ENCODE measurements at regions not wholly inside any gene's neighbourhood (a gene's known extent, or its start where the extent isn't known, plus 50 kb on each side); places are given as distances from the start of the nearest gene placed in this dataset.

GRCh38 chr2:107597507-107597906, 229.2 kb upstream of the RGPD4 start:
- no peak overlapping the region for H2AFZ ChIP-seq
- POLR2A ChIA-PET (ENCODE audit: unreplicated experiment), result no interaction called here
- H3F3A ChIP-seq (ENCODE audit: insufficient read depth, low read depth), result no peaks in the 10 kb centered on the region
- CTCF ChIA-PET, result no interaction called here
- no peak overlapping the region for H3K27ac ChIP-seq
- no peaks in the 10 kb centered on the region for H3K4me1 ChIP-seq (replicated peaks; ENCODE audit: insufficient read depth)
- H3K4me3 ChIP-seq, result no peak overlapping the region
- peaks cover 35% of the 10 kb centered on the region for H3K27me3 ChIP-seq (ENCODE audit: insufficient read depth, low read depth)
- H3K36me3 ChIP-seq (ENCODE audit: low read depth), result no peaks in the 10 kb centered on the region
- DNase-seq, result no peak
- H3K9me3 ChIP-seq (ENCODE audit: insufficient read depth, low read depth), result no peaks in the 10 kb centered on the region
- H4K20me1 ChIP-seq (ENCODE audit: insufficient read depth), result no peaks in the 10 kb centered on the region
- H3K9me2 ChIP-seq (ENCODE audit: insufficient read depth), result no peaks in the 10 kb centered on the region
- intact Hi-C loops (cut with micrococcal nuclease; ENCODE audit: unreplicated experiment), result no loop called here
- H3K4me2 ChIP-seq, result no peak overlapping the region
- BruUV-seq (replicated peaks), result no TSS peak
- no peak for TF ChIP-seq EZH2 (IDR thresholded peaks at IDR 0.05; ENCODE audit: low read depth)
- TF ChIP-seq, protein P1, sequence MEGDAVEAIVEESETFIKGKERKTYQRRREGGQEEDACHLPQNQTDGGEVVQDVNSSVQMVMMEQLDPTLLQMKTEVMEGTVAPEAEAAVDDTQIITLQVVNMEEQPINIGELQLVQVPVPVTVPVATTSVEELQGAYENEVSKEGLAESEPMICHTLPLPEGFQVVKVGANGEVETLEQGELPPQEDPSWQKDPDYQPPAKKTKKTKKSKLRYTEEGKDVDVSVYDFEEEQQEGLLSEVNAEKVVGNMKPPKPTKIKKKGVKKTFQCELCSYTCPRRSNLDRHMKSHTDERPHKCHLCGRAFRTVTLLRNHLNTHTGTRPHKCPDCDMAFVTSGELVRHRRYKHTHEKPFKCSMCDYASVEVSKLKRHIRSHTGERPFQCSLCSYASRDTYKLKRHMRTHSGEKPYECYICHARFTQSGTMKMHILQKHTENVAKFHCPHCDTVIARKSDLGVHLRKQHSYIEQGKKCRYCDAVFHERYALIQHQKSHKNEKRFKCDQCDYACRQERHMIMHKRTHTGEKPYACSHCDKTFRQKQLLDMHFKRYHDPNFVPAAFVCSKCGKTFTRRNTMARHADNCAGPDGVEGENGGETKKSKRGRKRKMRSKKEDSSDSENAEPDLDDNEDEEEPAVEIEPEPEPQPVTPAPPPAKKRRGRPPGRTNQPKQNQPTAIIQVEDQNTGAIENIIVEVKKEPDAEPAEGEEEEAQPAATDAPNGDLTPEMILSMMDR (conservative IDR thresholded peaks at IDR 0.05), result no peak
- no peaks in the 10 kb centered on the region for H3K79me2 ChIP-seq (ENCODE audit: low read depth)

DNA sequence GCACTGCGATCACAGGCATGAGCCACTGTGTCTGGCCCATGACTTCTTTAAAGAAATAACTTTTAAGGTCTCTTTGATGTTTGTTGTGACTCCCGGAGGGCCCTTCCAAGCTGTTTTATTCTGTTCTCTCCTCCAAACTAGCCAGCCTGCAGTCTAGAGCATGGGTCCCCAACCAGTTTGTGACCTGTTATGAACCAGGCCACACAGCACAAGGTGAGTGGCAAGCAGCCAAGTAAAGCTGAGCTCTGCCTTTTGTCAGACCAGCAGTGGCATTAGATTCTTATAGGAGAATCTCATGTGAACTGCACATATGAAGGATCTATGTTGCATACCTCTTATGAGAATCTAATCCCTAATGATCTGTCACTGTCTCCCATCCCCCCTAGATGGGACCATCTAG, 223.9 kb upstream of the RGPD4 start:
- Histone ChIP-seq H3K4me1 (replicated peaks; ENCODE audit: insufficient read depth) (no peaks in the 10 kb centered on the region), H3K79me2 (ENCODE audit: low read depth) (no peaks in the 10 kb centered on the region), H3K9me3 (ENCODE audit: insufficient read depth, low read depth) (no peaks in the 10 kb centered on the region), H4K20me1 (ENCODE audit: insufficient read depth) (no peaks in the 10 kb centered on the region), H3K4me3 (no peak overlapping the region), H3K9me2 (ENCODE audit: insufficient read depth) (no peaks in the 10 kb centered on the region), H3K4me2 (no peak overlapping the region), H3K36me3 (ENCODE audit: low read depth) (no peaks in the 10 kb centered on the region), H2AFZ (no peak overlapping the region), H3K27me3 (ENCODE audit: insufficient read depth, low read depth) (0 out of 2 replicates have a peak, but pooled peaks cover 9% of the 10 kb centered on the region), H3K27ac (no peak overlapping the region), H3F3A (ENCODE audit: insufficient read depth, low read depth) (no peaks in the 10 kb centered on the region)
- ChIA-PET POLR2A (ENCODE audit: unreplicated experiment) (no interaction called here), CTCF (no interaction called here)
- DNase-seq, result no peak
- no peak for TF ChIP-seq EZH2 (IDR thresholded peaks at IDR 0.05; ENCODE audit: low read depth)
- no TSS peak for BruUV-seq (replicated peaks)
- intact Hi-C loops (cut with micrococcal nuclease; ENCODE audit: unreplicated experiment), result no loop called here

DNA sequence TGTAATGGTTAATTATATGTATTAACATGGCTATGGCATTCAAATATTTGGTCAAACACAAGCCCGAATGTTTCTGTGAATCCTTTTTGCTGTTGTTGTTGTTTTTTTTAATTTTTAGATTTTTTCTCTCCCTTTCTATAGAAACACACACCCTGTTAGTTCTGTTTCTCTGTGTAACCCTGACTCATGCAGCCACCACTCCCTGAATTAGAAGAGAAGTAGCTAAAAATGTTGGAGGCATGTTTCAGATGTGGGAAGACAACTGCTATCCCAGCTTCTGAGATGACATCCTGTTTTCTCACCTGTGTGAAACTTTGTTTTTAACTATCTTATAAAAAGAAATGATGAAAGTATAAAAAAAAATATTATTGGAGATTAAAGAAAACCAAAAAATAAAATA, 219.6 kb upstream of the RGPD4 start:
- ChIA-PET POLR2A (ENCODE audit: unreplicated experiment) (no interaction called here), CTCF (no interaction called here)
- no peaks in the 10 kb centered on the region for H3K36me3 ChIP-seq (ENCODE audit: low read depth)
- DNase-seq, result no peak
- no peak overlapping the region for H3K4me2 ChIP-seq
- H4K20me1 ChIP-seq (ENCODE audit: insufficient read depth), result no peaks in the 10 kb centered on the region
- no peak overlapping the region for H3K4me3 ChIP-seq
- no TSS peak for BruUV-seq (replicated peaks)
- no peaks in the 10 kb centered on the region for H3K9me3 ChIP-seq (ENCODE audit: insufficient read depth, low read depth)
- intact Hi-C loops (cut with micrococcal nuclease; ENCODE audit: unreplicated experiment), result no loop called here
- H3K27me3 ChIP-seq (ENCODE audit: insufficient read depth, low read depth), result 0 out of 2 replicates have a peak, but pooled peaks cover 9% of the 10 kb centered on the region
- no peak overlapping the region for H2AFZ ChIP-seq
- TF ChIP-seq, protein P1 (conservative IDR thresholded peaks at IDR 0.05), result no peak
- TF ChIP-seq EZH2 (IDR thresholded peaks at IDR 0.05; ENCODE audit: low read depth), result no peak
- no peaks in the 10 kb centered on the region for H3K79me2 ChIP-seq (ENCODE audit: low read depth)
- H3K9me2 ChIP-seq (ENCODE audit: insufficient read depth), result no peaks in the 10 kb centered on the region
- no peaks in the 10 kb centered on the region for H3K4me1 ChIP-seq (replicated peaks; ENCODE audit: insufficient read depth)
- no peak overlapping the region for H3K27ac ChIP-seq
- no peaks in the 10 kb centered on the region for H3F3A ChIP-seq (ENCODE audit: insufficient read depth, low read depth)

DNA sequence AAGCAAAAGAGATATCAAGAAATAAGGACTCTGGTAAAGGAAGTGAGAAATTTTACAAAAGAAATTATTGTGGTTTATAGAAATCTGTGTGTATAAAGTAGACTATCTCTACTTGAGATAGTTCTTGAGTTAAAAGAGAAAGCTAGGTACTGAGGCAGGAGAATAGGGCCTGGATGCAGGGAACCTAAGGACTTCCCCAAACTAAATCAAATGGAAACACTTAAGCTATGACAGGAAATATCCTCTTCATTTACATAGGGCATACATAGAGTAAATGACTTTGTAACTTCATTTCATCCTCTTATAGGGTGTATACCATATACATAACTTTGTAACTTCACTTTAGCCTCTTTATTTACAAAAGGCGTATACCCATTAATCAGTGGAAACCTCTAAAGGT, 219.2 kb upstream of the RGPD4 start:
- Histone ChIP-seq H3K4me3 (no peak overlapping the region), H3K27me3 (ENCODE audit: insufficient read depth, low read depth) (0 out of 2 replicates have a peak, but pooled peaks cover 9% of the 10 kb centered on the region), H3K36me3 (ENCODE audit: low read depth) (no peaks in the 10 kb centered on the region), H3K27ac (no peak overlapping the region), H4K20me1 (ENCODE audit: insufficient read depth) (no peaks in the 10 kb centered on the region), H3K9me2 (ENCODE audit: insufficient read depth) (no peaks in the 10 kb centered on the region), H3K79me2 (ENCODE audit: low read depth) (no peaks in the 10 kb centered on the region), H3K9me3 (ENCODE audit: insufficient read depth, low read depth) (no peaks in the 10 kb centered on the region), H3F3A (ENCODE audit: insufficient read depth, low read depth) (no peaks in the 10 kb centered on the region), H2AFZ (no peak overlapping the region), H3K4me1 (replicated peaks; ENCODE audit: insufficient read depth) (no peaks in the 10 kb centered on the region), H3K4me2 (no peak overlapping the region)
- DNase-seq, result no peak
- BruUV-seq (replicated peaks), result no TSS peak
- ChIA-PET POLR2A (ENCODE audit: unreplicated experiment) (no interaction called here), CTCF (no interaction called here)
- intact Hi-C loops (cut with micrococcal nuclease; ENCODE audit: unreplicated experiment), result no loop called here
- no peak for TF ChIP-seq EZH2 (IDR thresholded peaks at IDR 0.05; ENCODE audit: low read depth)
- TF ChIP-seq, protein P1 (conservative IDR thresholded peaks at IDR 0.05), result no peak
